ENCODE measurements at regions not wholly inside any gene's neighbourhood (a gene's known extent, or its start where the extent isn't known, plus 50 kb on each side); places are given as distances from the start of the nearest gene placed in this dataset.
"Not testable (repeated sequence)": the region's sequence is repeated elsewhere in the genome, so short reads cannot be mapped to it uniquely, and the experiment has no call there.

DNA sequence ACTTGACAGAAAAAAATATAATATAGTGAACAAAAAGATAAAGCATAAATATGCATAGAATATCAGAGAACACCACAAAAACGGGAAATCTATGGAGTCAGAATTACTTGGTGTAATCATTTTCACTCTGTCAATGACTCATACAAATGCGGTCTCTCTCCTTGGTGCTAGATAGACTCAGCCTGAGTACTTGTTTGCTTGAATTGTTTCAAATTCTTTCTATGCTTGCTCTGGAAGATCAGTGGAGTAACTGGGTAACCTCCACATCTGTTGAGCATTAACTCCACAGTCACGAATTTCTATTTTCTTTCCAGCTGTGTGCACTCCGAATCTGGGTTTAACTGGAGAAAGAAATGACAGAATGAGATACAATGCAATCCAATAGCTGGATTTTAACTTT, 760.4 kb downstream of the ZPLD1 start:
- peak; percentile 14 for DNase-seq

DNA sequence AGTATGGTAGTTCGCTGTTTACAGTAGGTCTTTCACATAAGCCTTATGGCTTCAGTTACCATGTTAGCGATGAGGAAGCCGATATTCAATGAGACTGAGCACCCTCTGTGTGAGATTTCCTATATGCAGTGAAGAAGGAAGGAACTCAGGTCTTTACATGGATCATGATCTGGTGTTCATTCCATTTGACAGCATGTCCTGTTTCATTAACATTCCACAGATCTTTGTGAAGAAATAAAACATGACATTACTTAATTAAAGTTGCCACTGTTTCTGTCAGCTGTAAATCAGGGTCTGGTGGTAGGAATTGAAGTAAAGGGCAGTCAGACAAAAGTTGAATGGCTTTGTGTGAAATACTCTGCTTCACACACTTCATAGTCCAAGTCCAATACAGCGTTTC, 768.6 kb downstream of the ZPLD1 start:
- no peak for DNase-seq

DNA sequence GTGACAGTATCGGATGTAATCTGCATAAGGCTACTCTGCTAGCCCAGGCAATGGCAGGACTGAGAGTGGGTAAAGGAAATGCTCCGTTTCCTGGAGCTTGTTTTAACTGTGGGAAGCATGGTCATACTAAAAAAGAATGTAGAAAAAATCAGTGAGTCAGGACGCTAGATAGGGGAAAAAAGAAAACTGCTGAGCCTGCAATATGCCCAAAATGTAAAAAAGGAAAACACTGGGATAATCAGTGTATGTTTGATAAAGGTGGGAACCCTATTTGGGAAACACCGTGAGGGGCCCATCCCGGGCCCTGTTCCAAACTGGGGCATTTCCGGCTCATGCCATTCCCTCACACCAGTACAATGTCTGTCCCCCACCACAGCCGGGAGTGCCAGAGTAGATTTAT, 775.8 kb downstream of the ZPLD1 start:
- no peak for DNase-seq

DNA sequence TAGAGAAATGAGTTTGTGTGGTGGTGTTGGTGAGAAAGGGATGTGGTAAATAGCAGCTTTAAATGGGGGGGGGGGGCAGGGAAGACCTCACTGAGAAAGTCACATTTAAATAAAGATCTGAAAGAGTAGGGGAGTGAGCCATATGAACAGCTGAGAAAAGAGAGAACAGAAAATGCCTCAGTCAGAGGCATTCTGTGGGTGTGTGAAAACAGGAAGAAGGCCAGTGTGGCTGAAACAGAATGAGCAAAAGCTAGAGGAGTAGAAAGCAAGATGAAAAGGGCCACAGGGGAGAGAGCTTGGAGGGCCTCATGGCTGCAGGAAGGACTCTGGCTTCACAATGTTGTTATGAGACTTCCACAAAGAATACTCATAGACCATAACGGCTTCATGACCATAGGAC, 783.3 kb downstream of the ZPLD1 start:
- peak; percentile 40 for DNase-seq

DNA sequence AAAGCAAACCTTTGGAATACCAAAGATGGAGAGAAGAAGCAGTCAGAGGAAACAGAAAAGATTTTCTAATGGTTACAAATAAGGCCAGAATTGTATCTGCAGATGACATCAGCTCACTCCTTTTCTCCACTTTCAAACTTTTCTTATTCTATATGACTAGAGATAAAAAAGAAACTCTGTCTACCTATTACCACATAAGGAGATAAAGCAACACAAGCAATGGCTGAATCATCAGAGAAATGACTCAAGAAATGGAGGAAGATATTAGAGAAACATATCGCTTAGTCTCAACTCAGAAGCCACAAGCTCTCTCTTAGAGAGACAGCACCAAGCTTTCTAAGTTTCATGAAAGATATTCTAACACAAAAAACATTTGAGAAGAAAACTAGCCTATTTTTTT, 784.0 kb downstream of the ZPLD1 start:
- peak; percentile 6 for DNase-seq

DNA sequence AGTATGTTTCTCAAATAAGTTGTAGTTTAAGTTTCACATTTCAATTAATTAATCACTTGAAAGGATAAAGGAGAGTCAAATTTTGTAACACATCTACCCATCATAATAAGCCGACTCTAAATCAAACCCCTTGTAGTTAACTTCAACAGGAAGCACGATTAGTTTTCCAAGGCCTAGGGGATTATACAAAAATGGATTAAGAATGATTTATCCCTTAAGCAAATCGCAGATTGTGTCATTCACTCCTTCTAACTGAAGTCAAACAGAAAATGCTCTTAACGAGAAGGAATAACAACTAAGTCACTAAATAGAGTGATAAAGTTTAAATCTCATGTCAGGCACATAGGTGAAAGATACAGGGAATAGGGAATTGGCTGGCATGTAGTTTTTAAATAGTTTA, 792.8 kb downstream of the ZPLD1 start:
- DNase-seq, result no peak

DNA sequence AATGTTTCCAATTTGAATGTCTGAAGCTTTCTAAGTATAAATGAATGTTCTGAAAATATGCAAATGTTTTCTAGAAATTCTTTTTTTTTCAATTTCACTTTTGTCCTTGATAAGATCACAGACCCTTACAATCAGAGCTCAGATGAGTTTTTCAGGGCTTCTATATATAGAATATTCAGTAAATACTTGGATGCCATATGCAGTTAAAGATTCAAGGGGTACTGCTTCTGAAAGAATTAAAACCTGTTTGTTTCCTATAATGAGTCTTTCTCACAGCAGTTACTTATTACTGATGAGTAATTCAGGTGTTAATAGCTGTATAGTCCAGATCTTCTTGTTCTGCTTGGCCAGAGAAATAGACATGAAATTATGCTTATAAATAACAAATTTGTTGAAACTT, 812.6 kb downstream of the ZPLD1 start:
- no peak for DNase-seq

DNA sequence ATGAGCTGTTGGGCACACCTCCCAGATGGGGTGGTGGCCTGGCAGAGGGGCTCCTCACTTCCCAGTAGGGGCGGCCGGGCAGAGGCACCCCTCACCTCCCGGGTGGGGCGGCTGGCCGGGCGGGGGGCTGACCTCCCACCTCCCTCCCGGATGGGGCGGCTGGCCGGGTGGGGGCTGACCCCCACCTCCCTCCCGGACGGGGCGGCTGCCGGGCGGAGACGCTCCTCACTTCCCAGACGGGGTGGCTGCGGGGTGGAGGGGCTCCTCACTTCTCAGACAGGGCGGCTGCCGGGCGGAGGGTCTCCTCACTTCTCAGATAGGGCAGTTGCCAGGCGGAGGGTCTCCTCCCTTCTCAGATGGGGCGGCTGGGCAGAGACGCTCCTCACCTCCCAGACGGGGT, 820.0 kb downstream of the ZPLD1 start:
- not testable (repeated sequence) for DNase-seq

DNA sequence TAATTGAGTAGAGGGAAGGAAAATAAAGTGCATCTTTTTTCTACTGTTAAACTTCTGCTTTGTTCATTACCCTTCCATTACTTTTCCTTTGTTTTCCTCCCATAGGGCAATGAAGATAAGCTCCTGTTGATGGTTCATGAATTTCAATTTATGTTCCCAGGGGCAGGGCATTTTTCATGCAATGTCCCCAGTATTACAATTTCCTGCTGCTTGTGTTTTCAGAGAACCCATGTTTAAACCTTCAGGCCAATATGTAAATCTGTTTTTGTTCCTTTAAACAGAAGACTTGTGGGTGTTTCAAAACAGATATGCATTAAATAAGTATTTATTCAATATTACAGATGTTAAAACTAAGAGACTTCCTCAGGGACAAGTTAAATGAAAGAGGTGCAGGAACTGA, 834.5 kb downstream of the ZPLD1 start:
- DNase-seq, result no peak

DNA sequence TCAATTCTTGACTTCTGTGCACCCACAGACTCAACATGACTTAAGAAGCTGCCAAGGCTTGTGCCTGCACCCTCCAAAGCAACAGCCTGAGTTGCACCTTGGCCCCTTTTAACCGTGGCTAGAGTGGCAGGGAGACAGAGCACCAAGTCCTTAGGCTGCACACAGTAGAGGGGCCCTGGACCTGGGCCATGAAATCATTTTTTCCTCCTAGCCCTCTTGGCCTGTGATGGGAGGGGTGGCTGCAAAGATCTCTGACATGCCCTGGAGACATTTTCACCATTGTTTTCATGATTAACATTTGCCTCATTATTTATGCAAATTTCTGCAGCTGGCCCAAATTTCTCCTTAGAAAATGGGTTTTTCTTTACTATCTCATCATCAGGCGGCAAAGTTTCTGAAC, 836.8 kb downstream of the ZPLD1 start:
- DNase-seq, result no peak

DNA sequence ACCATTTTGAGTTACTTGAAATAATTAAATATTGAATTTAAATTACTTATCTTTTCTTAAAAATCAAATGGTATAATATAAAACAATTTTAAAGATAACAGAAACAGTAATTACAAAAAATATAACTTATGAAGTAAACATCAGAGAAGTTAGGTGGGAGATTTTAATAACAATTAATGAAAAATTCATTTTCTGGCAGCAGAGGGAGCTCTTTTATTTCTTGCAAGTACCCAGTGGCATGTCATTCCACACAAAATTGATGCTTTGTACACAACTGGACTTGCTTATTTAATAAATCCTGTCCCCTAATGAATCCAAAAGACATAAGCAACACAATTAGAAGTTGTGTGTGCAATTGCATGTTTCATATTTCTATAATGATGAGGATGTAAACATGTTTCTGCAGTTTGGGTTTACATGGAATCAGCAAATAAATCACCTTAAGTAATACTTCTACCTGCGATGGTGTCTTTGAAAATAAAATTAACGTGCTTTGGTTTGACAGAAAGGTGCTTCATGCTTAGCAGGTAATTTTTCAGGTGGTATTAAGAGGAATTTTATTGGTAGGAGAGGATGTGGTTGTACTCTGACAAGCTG, 861.3 kb downstream of the ZPLD1 start:
- DNase-seq, result peak; percentile 53

DNA sequence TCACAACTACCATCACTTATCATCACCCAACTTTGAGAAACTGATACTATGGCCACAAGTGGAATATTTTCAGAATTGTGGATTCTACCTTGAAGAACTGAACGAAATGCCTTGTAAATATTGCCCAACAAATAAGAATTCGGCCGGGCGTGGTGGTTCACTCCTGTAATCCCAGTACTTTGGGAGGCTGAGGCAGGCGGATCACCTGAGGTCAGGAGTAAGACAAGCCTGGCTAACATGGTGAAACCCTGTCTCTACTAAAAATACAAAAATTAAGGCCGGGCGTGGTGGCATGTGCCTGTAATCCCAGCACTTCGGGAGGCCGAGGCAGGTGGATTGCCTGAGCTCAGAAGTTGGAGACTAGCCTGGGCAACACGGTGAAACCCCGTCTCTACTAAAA, 862.7 kb downstream of the ZPLD1 start:
- DNase-seq, result not testable (repeated sequence)

DNA sequence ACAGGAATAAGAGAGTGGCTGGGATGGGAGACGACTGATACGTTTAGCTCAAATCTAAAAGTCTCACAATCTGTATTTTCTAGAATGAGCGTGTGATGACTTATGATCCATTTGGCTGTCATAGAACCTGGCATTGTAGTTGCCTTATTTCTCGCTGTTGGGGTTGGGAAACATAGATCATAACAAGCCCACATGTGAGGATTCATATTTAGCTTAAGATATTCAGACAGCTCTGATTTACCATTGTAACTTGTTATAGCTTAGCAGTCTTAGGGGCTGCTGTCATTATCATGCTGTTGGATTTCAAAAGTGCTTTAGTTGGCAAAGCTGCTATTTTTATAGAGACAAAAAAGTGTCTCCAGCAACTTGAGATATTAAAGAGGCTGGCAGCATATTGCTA, 871.3 kb downstream of the ZPLD1 start:
- no peak for DNase-seq

DNA sequence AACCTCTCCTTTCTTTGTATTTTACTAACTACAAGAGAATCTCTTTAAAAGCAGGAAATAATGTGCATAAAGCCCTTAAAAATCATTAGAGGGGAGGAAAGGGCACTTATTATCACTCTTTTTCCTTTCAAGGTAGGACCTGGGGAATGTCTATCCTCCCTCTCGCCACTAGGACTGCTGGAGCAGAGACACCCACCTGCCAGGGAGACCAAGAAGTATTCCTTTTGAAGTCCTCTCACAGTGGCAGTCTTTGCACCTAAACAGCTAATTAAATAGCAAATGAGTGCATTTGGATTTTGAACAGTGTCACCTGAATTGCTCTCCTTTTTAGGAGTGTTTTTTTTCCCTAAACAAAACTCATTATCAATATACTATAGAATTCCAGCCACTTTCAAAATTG, 874.1 kb downstream of the ZPLD1 start:
- no peak for DNase-seq

DNA sequence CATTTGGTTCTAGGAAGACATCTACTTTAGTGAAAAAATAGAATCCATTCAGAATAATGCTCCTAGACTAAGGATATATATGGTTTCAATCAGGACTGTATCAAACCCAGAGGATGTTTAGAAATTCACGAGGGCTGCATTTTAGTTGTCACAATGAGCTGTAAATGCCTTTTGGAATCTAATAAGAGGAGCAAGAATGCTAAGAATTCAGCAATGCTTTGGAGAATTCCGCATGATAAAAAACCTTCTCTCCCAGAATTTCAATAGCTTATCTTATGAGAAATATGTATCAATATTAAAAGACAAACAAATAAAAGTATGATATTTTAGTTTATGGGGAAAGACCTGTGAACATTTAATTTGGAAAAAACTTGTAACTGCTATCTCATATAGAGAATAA, 885.1 kb downstream of the ZPLD1 start:
- no peak for DNase-seq

DNA sequence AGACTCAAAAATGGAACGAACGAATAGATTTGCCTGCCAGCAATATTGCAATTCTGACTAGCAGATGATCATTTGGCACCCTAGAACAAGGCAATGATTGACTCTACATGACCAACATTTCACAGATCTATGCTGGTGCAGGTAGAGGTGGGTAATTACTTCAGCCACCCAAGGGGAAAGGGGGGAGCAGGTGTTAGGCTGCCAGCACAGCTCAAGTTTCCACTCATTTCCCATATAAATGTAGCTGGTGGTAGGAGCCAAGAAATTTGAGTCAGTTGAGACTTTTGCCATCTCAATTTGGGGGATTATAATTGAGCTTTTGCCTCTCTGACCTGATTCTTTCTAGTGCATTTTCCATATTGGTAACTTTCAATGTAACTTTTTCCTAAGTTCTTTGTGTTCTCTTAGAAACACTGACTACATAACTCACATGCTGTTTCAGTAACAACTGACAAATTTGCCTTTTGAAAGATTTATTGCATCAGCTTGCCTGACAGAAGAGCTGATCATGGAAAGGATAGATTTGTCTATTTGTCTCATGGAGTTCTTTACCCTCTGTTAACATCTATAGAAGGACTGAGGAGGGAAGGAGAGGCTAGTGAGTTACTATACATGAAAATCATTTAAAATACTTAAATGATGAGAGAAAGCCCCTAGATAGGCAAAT, 902.5 kb downstream of the ZPLD1 start:
- no peak for DNase-seq

DNA sequence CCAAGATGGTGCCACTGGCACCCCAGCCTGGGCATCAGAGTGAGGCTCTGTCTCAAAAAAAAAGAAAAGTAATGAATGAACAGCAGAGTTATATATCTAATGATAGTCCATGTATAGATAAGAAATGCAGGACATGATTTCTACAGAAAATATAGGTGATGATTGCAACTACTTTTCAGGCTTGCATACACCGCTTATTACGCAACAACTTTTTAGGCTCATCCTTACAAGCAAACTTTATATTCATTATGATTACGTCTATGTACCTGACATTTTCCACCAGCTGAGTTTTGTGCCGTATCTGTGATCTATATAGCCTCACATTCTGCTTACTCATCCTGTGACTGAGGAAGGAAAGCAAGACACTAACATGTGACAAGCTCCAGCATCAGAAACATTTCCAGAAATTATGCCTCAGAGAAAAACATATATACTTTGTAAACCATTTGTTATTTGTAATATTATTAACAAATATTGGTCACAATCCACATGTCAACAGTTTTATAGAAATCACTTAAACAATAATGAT, 906.3 kb downstream of the ZPLD1 start:
- peak; percentile 41 for DNase-seq

DNA sequence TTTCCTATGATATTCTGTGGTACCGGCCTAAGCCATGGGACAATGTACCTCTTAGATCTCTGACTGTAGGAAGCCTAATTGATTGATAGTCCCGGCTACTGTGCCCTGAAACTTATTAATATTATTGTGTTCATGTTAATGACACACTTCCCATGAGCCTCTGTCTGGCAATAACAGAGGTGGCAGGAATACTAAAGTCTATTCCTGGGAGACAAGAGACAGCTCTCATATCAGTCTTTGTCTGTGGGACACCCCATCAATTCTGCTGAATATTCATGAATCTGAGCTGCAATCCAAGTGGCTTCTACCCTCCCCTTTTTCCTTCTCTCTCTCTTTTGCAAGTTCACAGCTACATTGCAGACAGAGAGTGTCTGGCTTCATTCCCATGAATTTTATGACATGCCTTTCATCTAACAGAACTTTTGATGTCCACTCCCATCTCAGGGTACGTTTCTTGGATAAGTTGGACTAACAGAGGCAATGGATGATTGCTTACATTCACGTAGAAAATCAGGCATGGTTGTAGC, 907.5 kb downstream of the ZPLD1 start:
- no peak for DNase-seq

DNA sequence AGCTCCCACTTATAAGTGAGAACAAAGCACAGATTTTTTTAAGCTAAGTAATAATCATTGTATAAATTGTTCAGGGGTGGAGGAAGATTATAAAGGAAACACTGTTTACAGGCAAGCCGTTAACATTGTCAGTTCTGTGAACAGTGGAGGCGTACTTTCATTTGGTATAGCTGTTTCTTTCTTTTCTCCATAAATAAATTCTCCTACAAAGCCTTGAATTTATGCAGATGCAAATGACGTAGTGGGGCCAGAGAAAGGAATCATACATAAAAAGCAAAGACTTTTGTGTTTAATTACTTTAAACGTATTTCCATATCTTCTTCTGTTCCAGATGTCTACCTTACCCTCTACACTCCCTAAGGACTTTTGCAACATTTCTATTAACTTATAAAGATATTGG, 914.9 kb downstream of the ZPLD1 start:
- DNase-seq, result no peak

DNA sequence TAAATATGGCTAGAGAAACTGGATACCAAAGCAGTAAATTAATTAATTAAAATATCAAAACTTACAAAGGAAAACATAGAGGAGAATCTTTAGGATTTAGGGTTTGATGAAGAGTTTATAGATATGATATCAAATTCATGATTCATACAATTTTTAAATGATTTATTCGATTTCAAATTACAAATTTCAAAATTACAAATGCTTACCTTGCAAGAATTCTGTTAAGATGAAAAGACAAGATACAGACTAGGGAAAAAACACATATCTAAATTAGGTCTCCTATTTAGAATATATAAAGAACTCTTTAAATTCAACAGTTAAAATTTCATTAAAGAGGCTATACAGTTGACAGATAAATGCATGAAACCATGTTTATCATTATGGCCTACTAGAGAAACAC, 930.7 kb downstream of the ZPLD1 start:
- DNase-seq, result no peak

DNA sequence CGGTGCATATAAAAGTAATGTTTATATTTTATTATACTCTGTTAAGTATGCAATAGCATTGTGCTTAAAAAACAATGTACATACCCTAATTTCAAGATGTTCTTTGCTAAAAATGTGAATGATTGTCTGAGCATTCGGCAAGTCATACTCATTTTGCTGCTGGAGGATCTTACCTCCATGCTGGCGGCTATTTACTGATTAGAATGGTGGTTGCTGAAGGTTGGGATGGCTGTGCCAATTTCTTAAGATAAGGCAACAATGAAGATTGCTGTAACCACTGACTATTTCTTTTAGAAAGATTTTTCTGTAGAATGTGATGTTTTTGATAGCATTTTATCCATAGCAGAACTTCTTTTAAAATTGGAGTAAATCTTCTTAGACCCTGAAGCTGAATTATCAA, 932.7 kb downstream of the ZPLD1 start:
- DNase-seq, result no peak

DNA sequence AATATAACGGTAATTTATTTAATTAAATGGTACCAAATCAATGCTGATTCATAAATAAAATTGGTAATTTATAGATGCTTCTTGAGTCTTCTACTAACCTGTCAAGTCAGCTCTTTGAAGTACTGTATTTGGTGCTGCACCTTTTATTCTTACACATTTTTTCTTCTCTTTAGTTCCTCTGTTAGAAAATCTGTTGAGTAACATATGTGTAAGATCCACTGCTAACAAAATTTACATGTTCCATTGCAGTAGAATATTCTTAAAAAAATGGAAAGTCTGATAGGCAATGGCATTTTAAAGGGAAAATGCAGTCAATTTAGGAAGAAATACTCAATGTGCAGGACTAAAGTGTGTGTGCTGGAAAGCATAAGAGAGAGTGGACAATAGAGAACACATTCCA, 936.6 kb downstream of the ZPLD1 start:
- no peak for DNase-seq

DNA sequence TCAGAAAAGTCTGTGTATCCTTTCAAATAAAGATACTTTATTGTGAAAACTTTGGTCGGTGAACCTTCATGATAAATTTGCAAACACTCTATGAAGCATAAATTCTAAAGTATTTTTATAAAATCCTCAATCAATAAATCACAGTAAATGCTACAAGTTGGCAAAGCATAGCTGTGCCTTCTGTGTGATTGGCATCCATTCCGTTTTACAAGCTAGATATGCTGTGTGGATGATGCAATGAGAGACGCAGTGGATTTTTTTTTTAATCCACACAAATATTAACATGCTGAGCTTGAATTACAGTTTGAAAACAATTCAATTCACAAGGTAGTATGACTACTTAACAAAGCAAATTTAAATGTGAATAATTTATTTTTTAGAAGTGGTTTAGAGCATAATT, 937.2 kb downstream of the ZPLD1 start:
- DNase-seq, result no peak

DNA sequence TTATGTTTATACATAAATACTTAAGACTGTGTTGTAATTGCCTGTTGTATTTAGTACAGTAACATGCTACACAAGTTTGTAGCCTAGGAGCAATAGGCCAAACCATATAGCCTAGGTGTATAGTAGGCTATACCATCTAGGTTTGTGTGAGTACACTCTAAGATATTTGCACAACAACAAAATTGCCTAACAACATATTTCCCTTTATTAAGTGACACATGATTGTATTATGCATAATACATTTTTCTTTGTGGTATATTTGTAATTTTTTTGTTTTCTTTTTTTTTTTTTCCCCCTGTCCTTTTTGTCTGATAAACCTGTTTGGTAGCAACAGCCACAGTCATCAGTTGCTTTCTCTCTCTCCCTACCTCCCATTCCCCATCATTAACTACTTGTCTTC, 945.6 kb downstream of the ZPLD1 start:
- DNase-seq, result no peak

Measured in OCI-M1 (cell line).